ENCODE measurements at regions not wholly inside any gene's neighbourhood (a gene's known extent, or its start where the extent isn't known, plus 50 kb on each side); places are given as distances from the start of the nearest gene placed in this dataset.

- TF ChIP-seq, protein P1, sequence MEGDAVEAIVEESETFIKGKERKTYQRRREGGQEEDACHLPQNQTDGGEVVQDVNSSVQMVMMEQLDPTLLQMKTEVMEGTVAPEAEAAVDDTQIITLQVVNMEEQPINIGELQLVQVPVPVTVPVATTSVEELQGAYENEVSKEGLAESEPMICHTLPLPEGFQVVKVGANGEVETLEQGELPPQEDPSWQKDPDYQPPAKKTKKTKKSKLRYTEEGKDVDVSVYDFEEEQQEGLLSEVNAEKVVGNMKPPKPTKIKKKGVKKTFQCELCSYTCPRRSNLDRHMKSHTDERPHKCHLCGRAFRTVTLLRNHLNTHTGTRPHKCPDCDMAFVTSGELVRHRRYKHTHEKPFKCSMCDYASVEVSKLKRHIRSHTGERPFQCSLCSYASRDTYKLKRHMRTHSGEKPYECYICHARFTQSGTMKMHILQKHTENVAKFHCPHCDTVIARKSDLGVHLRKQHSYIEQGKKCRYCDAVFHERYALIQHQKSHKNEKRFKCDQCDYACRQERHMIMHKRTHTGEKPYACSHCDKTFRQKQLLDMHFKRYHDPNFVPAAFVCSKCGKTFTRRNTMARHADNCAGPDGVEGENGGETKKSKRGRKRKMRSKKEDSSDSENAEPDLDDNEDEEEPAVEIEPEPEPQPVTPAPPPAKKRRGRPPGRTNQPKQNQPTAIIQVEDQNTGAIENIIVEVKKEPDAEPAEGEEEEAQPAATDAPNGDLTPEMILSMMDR (conservative IDR thresholded peaks at IDR 0.05 in 1 of 2, IDR thresholded peaks at IDR 0.05 in 1 of 2; ENCODE audit: low read depth in 1 of 2, low read length in 2 of 2), result no peak
- TF ChIP-seq EZH2 (IDR thresholded peaks at IDR 0.05; ENCODE audit: low read length, missing control alignments), result no peak
These were observed 120.5 kb upstream of the MC4R start for GRCh38 chr18:60493066-60493465.

Data from fibroblast of lung (primary cell).